Endothelial cell of umbilical vein (primary cell): ENCODE measurements at regions not wholly inside any gene's neighbourhood (a gene's known extent, or its start where the extent isn't known, plus 50 kb on each side); places are given as distances from the start of the nearest gene placed in this dataset.

Source experiments
- BruUV-seq: library from RNA; stranded (reverse); fragments of 400-500 nt; replicated peaks from 2 replicates; lab custom pipeline; 2021; lab: Mats Ljungman, UMichigan
- CTCF ChIA-PET: fragments of 300-600, 350-600 bp; sonication (Branson Sonifier 250); formaldehyde crosslinking; loops from one replicate; lab custom pipeline; 2021; ENCODE audit warnings: antibody characterized with exemption, inconsistent platforms; lab: Charles Lee
- POLR2A ChIA-PET: fragments of 300-600, 350-600 bp; sonication (Branson Sonifier 250); formaldehyde crosslinking; loops from one replicate; lab custom pipeline; 2021; ENCODE audit warnings: antibody characterized with exemption, inconsistent platforms; lab: Charles Lee
- DNase-seq: peaks from one replicate; pipeline ENCODE4 v3.0.0-alpha.2; 2011; ENCODE audit warnings: low read depth, low spot score
- FAIRE-seq: peaks from 2 replicates; lab custom pipeline; 2011; peaks lifted over from hg19 to GRCh38; lab: Jason Lieb, UNC
- H2AFZ ChIP-seq: 2 replicates; pipeline ENCODE4 v1.6.0; 2012; ENCODE audit warnings: low read depth, low read length, control low read depth, inconsistent platforms
- H3K27ac ChIP-seq: 2 replicates; pipeline ENCODE4 v1.5.1; 2011; ENCODE audit warnings: low read depth, mild to moderate bottlenecking, control low read depth, low read length, moderate library complexity; ENCODE audit not compliant: insufficient read depth
- H3K27me3 ChIP-seq, 2 experiments: 2 replicates each; pipeline versions ENCODE4 v1.6.0 to v1.6.1; 2011; ENCODE audit warnings: low read length in 2 of 2, mixed read lengths in 1 of 2; ENCODE audit not compliant: control insufficient read depth in 2 of 2, insufficient read depth in 2 of 2
- H3K36me3 ChIP-seq, 2 experiments: 2 replicates in 1 of 2; 3 replicates in 1 of 2; pipeline ENCODE4 v1.5.1; 2011; ENCODE audit warnings: low read length in 2 of 2, mild to moderate bottlenecking in 1 of 2, moderate library complexity in 1 of 2; ENCODE audit not compliant: control insufficient read depth in 2 of 2, insufficient read depth in 2 of 2; ENCODE audit errors: extremely low read depth in 1 of 2
- H3K4me1 ChIP-seq: 3 replicates; pipeline ENCODE4 v1.5.1; 2011; ENCODE audit warnings: mild to moderate bottlenecking, low read length; ENCODE audit not compliant: control insufficient read depth, insufficient read depth; ENCODE audit errors: extremely low read depth
- H3K4me2 ChIP-seq: 2 replicates; pipeline ENCODE4 v1.6.1; 2011; ENCODE audit warnings: low read length, control low read depth, mixed read lengths; ENCODE audit not compliant: insufficient read depth
- H3K4me3 ChIP-seq, 3 experiments: fragments of 200-600 bp in 1 of 3; sonication (generic), shearing (Covaris generic) in 1 of 3; replicated peaks in 1 of 3; 2 replicates each; pipeline ENCODE4 v1.5.1; 2011 to 2016; ENCODE audit warnings: control low read depth in 3 of 3, low read length in 3 of 3, mild to moderate bottlenecking in 2 of 3, inconsistent platforms in 1 of 3, low read depth in 1 of 3, moderate library complexity in 1 of 3; ENCODE audit not compliant: insufficient read depth in 1 of 3
- H3K79me2 ChIP-seq: 2 replicates; pipeline ENCODE4 v1.6.0; 2012; ENCODE audit warnings: low read length, inconsistent platforms; ENCODE audit not compliant: control insufficient read depth, insufficient read depth
- H3K9ac ChIP-seq: replicated peaks from 2 replicates; pipeline ENCODE3; 2011; ENCODE audit warnings: low read length, control low read depth; ENCODE audit not compliant: insufficient read depth; ENCODE audit errors: extremely low read depth
- H3K9me1 ChIP-seq: replicated peaks from 3 replicates; pipeline ENCODE4 v1.6.0; 2011; ENCODE audit warnings: mild to moderate bottlenecking, low read length; ENCODE audit not compliant: control insufficient read depth, insufficient read depth; ENCODE audit errors: extremely low read depth
- H3K9me3 ChIP-seq: replicated peaks from 2 replicates; pipeline ENCODE4 v1.5.1; 2012; ENCODE audit warnings: low read length, inconsistent platforms; ENCODE audit not compliant: control insufficient read depth, insufficient read depth
- H4K20me1 ChIP-seq: replicated peaks from 2 replicates; pipeline ENCODE3; 2011; ENCODE audit warnings: mild to moderate bottlenecking, low read length; ENCODE audit not compliant: control insufficient read depth, insufficient read depth; ENCODE audit errors: extremely low read depth
- CTCF ChIP-seq, 2 donors: IDR thresholded peaks; 1 replicate in 1 of 2; 2 replicates in 1 of 2; pipeline ENCODE4 v1.5.1; 2011; ENCODE audit warnings: low read length in 2 of 2, mild to moderate bottlenecking in 2 of 2, moderate library complexity in 2 of 2, control low read depth in 1 of 2, inconsistent platforms in 1 of 2, low read depth in 1 of 2; ENCODE audit not compliant: insufficient read depth in 1 of 2; ENCODE audit errors: extremely low read depth in 1 of 2
- EZH2 ChIP-seq: IDR thresholded peaks from 2 replicates; pipeline ENCODE4 v1.6.1; 2012; ENCODE audit warnings: borderline replicate concordance, low read depth, mild to moderate bottlenecking, moderate library complexity, low read length, inconsistent platforms; ENCODE audit not compliant: severe bottlenecking
- FOS ChIP-seq: IDR thresholded peaks from 2 replicates; pipeline ENCODE4 v1.6.1; 2011; ENCODE audit warnings: mild to moderate bottlenecking, low read length, moderate library complexity, borderline replicate concordance; ENCODE audit not compliant: insufficient read depth
- GATA2 ChIP-seq: IDR thresholded peaks from 2 replicates; pipeline ENCODE4 v1.7.0; 2011; ENCODE audit warnings: low read depth, mild to moderate bottlenecking, moderate library complexity, mixed read lengths, low read length; ENCODE audit not compliant: insufficient read length, insufficient read depth
- MAX ChIP-seq: IDR thresholded peaks from 2 replicates; pipeline ENCODE4 v1.6.1; 2011; ENCODE audit not compliant: insufficient read depth, insufficient read length
- MYC ChIP-seq: IDR thresholded peaks from one replicate; pipeline ENCODE4 v1.6.1; 2011; ENCODE audit warnings: mild to moderate bottlenecking, low read depth, low read length
- POLR2A ChIP-seq: IDR thresholded peaks from 2 replicates; pipeline ENCODE4 v1.6.1; 2012; ENCODE audit warnings: low read depth, mild to moderate bottlenecking, control low read depth, low read length
- POLR2AphosphoS5 ChIP-seq: IDR thresholded peaks from 2 replicates; pipeline ENCODE4 v1.6.1; 2012; ENCODE audit warnings: low read depth, mild to moderate bottlenecking, control low read depth, low read length, moderate library complexity; ENCODE audit not compliant: insufficient read depth
- dilution Hi-C: fragments of 300-500 bp; cut with MboI; formaldehyde crosslinking; loops from one replicate; pipeline ENCODE4 v1.15.0; 2019; ENCODE audit warnings: low sequenced_read_pairs; ENCODE audit not compliant: extremely low pct_ligation_motif_present
- intact Hi-C: fragments of 100-400 bp; cut with micrococcal nuclease; formaldehyde crosslinking; loops from one replicate; pipeline ENCODE4 v1.10.0; 2022

GRCh38 chr6:33857932-33858475 lies 54.2 kb upstream of the MLN start:
- no peak overlapping the region for H2AFZ ChIP-seq
- FAIRE-seq (no peak), DNase-seq (no peak)
- H3K4me1 ChIP-seq: peaks cover 12% of the 10 kb centered on the region
- no peaks in the 10 kb centered on the region for H4K20me1 ChIP-seq
- peaks cover 11 to 13% of the 10 kb centered on the region in 2 experiments for H3K27me3 ChIP-seq
- no peak overlapping the region for H3K9ac ChIP-seq
- H3K9me1 ChIP-seq: no peaks in the 10 kb centered on the region
- BruUV-seq: no TSS peak
- H3K4me3 ChIP-seq: no peak overlapping the region
- no peaks in the 10 kb centered on the region for H3K9me3 ChIP-seq
- H3K27ac ChIP-seq: no peak overlapping the region
- intact Hi-C loops (no loop called here), dilution Hi-C loops (no loop called here)
- H3K36me3 ChIP-seq: no peaks in the 10 kb centered on the region
- ChIA-PET CTCF (no interaction called here), POLR2A (no interaction called here)
- H3K79me2 ChIP-seq: no peaks in the 10 kb centered on the region
- TF ChIP-seq EZH2: no peak
- no peak for TF ChIP-seq MYC
- no peak for TF ChIP-seq CTCF (IDR thresholded peaks at IDR 0.05; ENCODE audit: extremely low read depth in 1 of 2, insufficient read depth in 1 of 2, low read depth in 1 of 2, low read length in 2 of 2)
- H3K4me2 ChIP-seq: no peak overlapping the region

- H3K36me3 ChIP-seq: no peaks in the 10 kb centered on the region
- H4K20me1 ChIP-seq: no peaks in the 10 kb centered on the region
- no peak overlapping the region for H2AFZ ChIP-seq
- DNase-seq: no peak
- no peak overlapping the region for H3K9ac ChIP-seq
- H3K27ac ChIP-seq: no peak overlapping the region
- H3K4me2 ChIP-seq: no peak overlapping the region
- H3K9me1 ChIP-seq: no peaks in the 10 kb centered on the region
- H3K79me2 ChIP-seq: no peaks in the 10 kb centered on the region
- H3K4me1 ChIP-seq: peaks cover 12% of the 10 kb centered on the region
- dilution Hi-C loops (no loop called here), intact Hi-C loops (no loop called here)
- peaks cover 11 to 13% of the 10 kb centered on the region in 2 experiments for H3K27me3 ChIP-seq
- H3K9me3 ChIP-seq: no peaks in the 10 kb centered on the region
- ChIA-PET POLR2A (no interaction called here), CTCF (no interaction called here)
- no peak overlapping the region for H3K4me3 ChIP-seq
- TF ChIP-seq POLR2AphosphoS5: no peak
- no peak for TF ChIP-seq MYC
- TF ChIP-seq EZH2: no peak
- no peak for TF ChIP-seq FOS
- no peak for TF ChIP-seq GATA2
- TF ChIP-seq MAX: no peak
- TF ChIP-seq POLR2A: no peak
- no TSS peak for BruUV-seq
- FAIRE-seq: no peak
Measured at GRCh38 chr6:33857093-33857931, 53.5 kb upstream of the MLN start.
